ENCODE measurements at regions not wholly inside any gene's neighbourhood (a gene's known extent, or its start where the extent isn't known, plus 50 kb on each side); places are given as distances from the start of the nearest gene placed in this dataset.
"Not testable (repeated sequence)": the region's sequence is repeated elsewhere in the genome, so short reads cannot be mapped to it uniquely, and the experiment has no call there.

DNA sequence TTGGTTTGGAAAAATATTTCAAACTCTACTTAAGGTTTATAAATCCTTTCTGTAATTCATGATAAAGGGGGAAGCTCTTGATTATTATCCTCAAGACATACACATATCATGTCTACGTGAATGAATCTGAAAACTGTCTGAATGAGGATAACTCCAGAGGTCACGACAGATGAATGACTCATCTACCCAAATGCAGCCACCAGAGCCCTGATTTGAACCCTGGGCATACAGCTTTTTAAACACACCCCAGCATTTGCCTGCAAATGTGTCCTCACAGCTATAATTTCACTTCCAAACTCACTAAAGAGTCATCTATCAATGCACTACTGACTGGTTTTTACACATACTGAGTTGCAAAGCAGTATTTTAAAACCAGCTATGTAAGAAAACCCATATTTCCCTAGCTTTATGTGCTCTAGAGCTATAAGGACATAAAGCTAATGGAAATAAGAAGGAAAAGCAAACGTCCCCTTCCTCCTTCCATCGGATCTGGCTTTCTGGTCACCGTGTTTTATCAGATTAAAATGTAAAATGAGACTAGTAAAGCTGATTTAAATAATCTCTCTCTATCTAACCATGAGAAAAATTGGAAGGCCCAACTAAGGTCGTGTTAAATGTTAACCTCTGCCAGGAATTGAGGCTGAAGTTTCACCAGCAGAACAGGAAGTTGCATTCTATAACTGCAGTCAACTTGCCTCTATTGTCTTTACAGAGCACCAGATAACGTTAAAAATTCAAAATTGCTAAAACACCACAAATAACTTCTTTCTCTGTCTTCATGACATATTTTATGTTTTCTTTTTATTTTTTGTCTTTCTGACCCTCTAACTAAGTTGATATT lies 63.1 kb upstream of the SPP1 start:
- no peak for TF ChIP-seq CTCF (IDR thresholded peaks at IDR 0.05)
- no peaks in the 10 kb centered on the region for H3K27me3 ChIP-seq (ENCODE audit: insufficient read depth in 3 of 3, low read length in 2 of 3)
- DNase-seq, result no peak
- H3K9me3 ChIP-seq, result no peaks in the 10 kb centered on the region
- no peak for ATAC-seq
- WGBS, 3 donors, result 35 to 49% (median 44%) methylated on average over 7 of the region's 7 CpGs
- H3K27ac ChIP-seq, result no peak overlapping the region
- intact Hi-C loops (cut with DNase I), result no loop called here
- H3K4me3 ChIP-seq, result no peak overlapping the region
- H3K36me3 ChIP-seq (ENCODE audit: insufficient read depth in 1 of 2, low read depth in 1 of 2), result no peaks in the 10 kb centered on the region
- H3K4me1 ChIP-seq, result no peaks in the 10 kb centered on the region

DNA sequence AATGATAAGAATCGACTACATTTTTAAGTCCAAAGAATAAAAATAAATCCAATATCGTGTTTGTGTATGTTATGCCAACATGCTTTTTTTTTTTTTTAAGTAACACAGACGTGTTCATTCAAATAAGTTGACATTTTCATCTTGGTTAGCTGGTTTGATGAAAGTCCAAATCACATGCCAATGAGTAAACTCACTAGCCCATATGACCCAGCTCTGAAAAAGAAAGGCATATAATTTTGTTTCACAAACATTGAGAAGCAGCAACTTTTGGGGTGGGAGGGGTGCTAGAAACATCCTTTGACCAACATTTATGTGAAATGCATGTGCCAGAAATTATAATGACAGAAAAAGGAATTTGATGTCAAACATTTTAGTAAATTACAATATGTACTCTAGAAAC lies 61.6 kb upstream of the SPP1 start:
- H3K9me3 ChIP-seq, result no peaks in the 10 kb centered on the region
- DNase-seq, result no peak
- no peaks in the 10 kb centered on the region for H3K36me3 ChIP-seq (ENCODE audit: insufficient read depth in 1 of 2, low read depth in 1 of 2)
- no peaks in the 10 kb centered on the region for H3K4me1 ChIP-seq
- no peaks in the 10 kb centered on the region for H3K27me3 ChIP-seq (ENCODE audit: insufficient read depth in 3 of 3, low read length in 2 of 3)
- intact Hi-C loops (cut with DNase I), result no loop called here
- no peak for ATAC-seq
- 77 to 88% (median 82%) methylated on average over 3 of the region's 3 CpGs for WGBS, 3 donors
- H3K4me3 ChIP-seq, result no peak overlapping the region
- no peak for TF ChIP-seq CTCF (IDR thresholded peaks at IDR 0.05)
- H3K27ac ChIP-seq, result no peak overlapping the region

- DNase-seq (no peak), ATAC-seq (no peak)
- H3K36me3 ChIP-seq (ENCODE audit: insufficient read depth in 1 of 2, low read depth in 1 of 2), result no peaks in the 10 kb centered on the region
- H3K4me1 ChIP-seq, result no peaks in the 10 kb centered on the region
- intact Hi-C loops (cut with DNase I), result no loop called here
- no peak overlapping the region for H3K27ac ChIP-seq
- H3K27me3 ChIP-seq (ENCODE audit: insufficient read depth in 3 of 3, low read length in 2 of 3), result no peaks in the 10 kb centered on the region
- 60 to 61% (median 61%) methylated on average over 6 of the region's 6 CpGs for WGBS, 3 donors
- H3K4me3 ChIP-seq, result no peak overlapping the region
- TF ChIP-seq CTCF (IDR thresholded peaks at IDR 0.05), result no peak
- H3K9me3 ChIP-seq, result no peaks in the 10 kb centered on the region
Measured at GRCh38 chr4:87915621-87916020, 59.9 kb upstream of the SPP1 start.

DNA sequence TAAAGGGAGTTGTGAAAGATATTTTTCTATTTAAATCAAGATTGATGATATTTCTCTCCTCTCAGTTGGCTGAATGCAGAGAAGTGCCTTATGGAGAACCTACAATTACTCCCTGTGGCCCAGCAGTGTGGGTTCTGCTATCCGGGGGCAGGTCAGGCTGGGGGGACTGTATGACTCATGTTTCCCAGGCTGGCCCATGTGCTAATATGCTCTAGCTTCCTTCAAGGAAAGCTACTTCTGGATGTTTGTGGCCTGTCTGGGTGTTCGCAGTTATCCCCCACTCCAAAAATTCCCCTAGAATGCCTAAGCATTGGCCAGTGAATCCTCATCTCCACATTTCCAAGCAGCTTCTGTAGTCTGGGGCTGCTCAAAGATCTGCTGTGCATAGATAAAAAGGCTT lies 58.9 kb upstream of the SPP1 start:
- WGBS, 3 donors, result 49 to 83% (median 78%) methylated on average over 2 of the region's 2 CpGs
- Histone ChIP-seq H3K36me3 (ENCODE audit: insufficient read depth in 1 of 2, low read depth in 1 of 2) (no peaks in the 10 kb centered on the region), H3K27ac (no peak overlapping the region), H3K4me3 (no peak overlapping the region), H3K4me1 (no peaks in the 10 kb centered on the region), H3K27me3 (ENCODE audit: insufficient read depth in 3 of 3, low read length in 2 of 3) (no peaks in the 10 kb centered on the region), H3K9me3 (no peaks in the 10 kb centered on the region)
- DNase-seq (no peak), ATAC-seq (no peak)
- intact Hi-C loops (cut with DNase I), result no loop called here
- no peak for TF ChIP-seq CTCF (IDR thresholded peaks at IDR 0.05)

GRCh38 chr4:87917911-87918310 lies 57.6 kb upstream of the SPP1 start:
- H3K4me3 ChIP-seq; H3K27me3 ChIP-seq (ENCODE audit: insufficient read depth in 3 of 3, low read length in 2 of 3); DNase-seq; H3K27ac ChIP-seq; ATAC-seq; H3K36me3 ChIP-seq (ENCODE audit: insufficient read depth in 1 of 2, low read depth in 1 of 2); H3K9me3 ChIP-seq; intact Hi-C loops (cut with DNase I); H3K4me1 ChIP-seq: not testable (repeated sequence)
- WGBS, 3 donors, result 71 to 78% (median 75%) methylated on average over 5 of the region's 5 CpGs

All from psoas muscle (tissue), 7 donors.